OCI-M2 (cell line): ENCODE measurements at regions not wholly inside any gene's neighbourhood (a gene's known extent, or its start where the extent isn't known, plus 50 kb on each side); places are given as distances from the start of the nearest gene placed in this dataset.
"Not testable (repeated sequence)": the region's sequence is repeated elsewhere in the genome, so short reads cannot be mapped to it uniquely, and the experiment has no call there.

Experiments
- DNase-seq: peaks from one replicate; lab custom pipeline; 2025; ENCODE audit not compliant: unreplicated experiment; lab: John Stamatoyannopoulos, UW

DNA sequence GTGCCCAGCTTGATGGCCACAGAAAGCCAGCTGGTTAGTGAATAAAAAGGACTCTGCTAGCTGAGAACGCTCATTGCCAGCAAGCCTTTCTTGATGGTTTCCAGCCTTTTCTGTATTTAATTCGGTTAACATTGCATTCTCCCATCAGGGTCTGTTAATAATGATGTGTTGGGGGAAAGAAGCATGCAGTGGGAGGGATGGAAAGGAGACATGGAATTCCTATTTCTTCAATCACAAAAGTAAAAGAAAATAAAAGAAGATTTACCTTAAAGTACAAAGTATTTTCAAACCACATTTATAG is 141.9 kb upstream of the RBBP8 start:
- DNase-seq, result no peak

DNA sequence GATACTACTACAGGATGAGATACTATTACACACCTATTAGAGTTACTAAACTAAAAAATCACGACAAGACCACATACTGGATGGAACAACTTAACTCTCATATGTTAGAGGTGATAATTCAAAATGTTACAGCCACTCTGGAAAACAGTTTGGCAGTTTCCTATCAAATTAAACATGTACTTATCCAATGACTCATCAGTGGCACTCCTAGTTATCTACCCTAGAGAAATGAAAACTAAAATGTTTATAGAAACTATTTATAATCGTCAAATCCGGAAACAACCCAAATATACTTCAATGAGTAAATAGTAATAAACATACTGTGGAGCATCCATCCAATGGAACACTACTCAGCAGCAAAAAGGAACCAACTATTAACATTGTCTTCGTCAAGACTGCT is 137.0 kb upstream of the RBBP8 start:
- DNase-seq, result no peak

- DNase-seq, result no peak
Measured at GRCh38 chr18:22800551-22800951, 132.6 kb upstream of the RBBP8 start.

GRCh38 chr18:22813648-22814328 is 119.3 kb upstream of the RBBP8 start:
- no peak for DNase-seq

DNA sequence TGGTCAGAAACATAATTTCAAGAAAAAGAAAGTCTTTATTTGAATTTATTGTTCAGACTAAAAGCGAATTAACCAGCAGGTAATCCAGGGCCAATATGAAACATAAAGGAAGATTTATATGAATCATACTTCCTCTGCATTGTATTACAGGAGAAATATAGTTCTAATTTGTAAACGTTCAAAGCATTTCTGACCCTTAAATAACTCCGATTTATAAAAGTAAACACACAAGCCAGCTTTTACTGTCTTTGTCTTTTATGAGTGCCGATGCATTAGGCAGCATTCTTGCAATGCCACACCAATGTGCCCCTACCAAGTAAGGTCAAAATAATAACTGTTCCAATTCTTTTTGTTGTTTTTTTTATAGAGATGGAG is 118.8 kb upstream of the RBBP8 start:
- DNase-seq, result no peak

GRCh38 chr18:22816266-22817176 is 116.6 kb upstream of the RBBP8 start:
- DNase-seq, result no peak

DNA sequence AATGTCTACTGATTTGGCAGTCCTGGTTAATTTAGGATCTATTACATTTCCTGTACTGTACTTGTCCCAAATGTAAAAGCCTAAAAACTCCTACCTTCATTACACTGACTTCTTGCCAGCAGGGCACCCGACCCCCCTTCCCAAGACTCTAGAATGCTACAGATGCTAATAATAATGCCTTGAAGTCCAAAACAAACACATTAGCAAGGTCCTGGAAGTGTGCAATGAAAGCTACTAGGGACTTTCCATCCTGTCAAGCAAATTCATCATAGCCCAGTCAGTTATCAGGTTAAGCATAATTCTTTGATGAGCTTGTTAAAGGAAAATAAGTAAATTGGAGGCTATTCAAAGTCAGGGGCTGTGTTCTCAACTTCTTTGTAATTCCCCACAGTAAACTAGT is 115.3 kb upstream of the RBBP8 start:
- DNase-seq, result no peak

GRCh38 chr18:22822024-22822423 is 111.1 kb upstream of the RBBP8 start:
- DNase-seq, result no peak

DNA sequence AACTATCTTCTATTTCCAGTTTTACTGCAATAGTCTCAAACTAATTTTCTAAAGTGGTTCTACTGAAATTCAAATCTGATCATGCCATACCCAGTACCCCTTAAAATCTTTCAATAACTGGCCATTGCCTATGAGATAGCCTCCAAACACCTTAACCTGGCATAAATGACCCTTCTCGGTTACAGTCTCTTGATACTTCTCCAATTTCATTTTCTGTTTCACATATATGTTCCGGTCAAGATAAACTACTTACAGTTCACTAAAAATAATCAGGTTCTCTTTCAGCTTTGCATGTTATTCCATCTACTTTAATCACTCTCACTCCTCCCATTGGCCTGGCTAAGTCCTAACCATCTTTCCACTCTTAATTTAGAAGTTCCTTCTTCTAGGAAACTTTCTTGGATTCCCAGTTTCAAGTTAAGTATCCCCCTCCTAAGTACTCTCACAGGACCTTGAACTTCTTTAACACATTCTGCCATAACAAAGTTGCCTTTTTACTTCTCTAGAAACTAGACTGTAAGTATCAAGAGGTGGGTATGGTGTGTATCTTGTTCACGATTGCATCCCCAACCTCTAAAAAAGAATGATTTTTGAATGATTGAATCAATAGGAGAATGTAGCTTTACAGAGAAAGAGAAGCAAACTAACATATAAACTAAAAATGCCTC is 110.2 kb upstream of the RBBP8 start:
- no peak for DNase-seq

GRCh38 chr18:22826726-22827125 is 106.4 kb upstream of the RBBP8 start:
- no peak for DNase-seq

GRCh38 chr18:22827216-22827615 is 105.9 kb upstream of the RBBP8 start:
- no peak for DNase-seq

DNA sequence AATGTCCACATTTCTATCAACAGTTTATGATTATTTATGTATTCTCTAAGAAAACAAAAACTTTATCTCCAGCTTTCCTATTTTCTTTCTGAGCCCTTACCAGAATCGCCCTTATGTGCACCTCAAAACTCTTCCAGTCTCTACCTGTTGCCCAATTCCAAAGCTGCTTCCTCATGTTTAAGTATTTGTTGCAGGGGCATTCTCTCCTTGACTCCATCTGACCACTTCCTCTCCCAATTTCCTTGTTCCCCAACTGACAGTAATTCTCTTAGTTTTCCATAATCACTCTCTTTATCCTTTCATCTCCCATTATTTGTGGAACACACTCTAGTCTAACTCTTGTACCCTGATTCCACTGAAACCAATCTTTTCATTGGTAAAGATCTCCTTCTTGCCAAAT is 105.4 kb upstream of the RBBP8 start:
- no peak for DNase-seq

DNA sequence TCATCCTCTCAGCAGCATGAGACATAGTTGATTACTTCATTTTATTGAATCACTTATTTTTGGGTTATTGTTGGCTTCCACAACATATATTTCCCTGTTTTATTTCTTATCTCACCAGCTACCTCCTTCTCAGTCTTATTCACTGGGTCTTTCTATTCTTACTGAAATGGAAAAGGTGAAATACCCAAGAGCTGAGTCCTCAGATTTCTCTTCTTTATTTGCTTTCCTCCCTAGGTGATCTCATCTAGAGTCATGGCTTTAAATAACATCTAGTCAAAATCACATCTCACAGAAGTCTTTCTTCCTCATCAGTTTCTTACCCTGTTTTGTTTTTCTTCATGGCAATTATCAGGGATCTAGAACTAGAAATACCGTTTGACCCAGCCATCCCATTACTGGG is 105.0 kb upstream of the RBBP8 start:
- DNase-seq, result no peak

- DNase-seq, result not testable (repeated sequence)
Measured at GRCh38 chr18:22828583-22828982, 104.5 kb upstream of the RBBP8 start.

DNA sequence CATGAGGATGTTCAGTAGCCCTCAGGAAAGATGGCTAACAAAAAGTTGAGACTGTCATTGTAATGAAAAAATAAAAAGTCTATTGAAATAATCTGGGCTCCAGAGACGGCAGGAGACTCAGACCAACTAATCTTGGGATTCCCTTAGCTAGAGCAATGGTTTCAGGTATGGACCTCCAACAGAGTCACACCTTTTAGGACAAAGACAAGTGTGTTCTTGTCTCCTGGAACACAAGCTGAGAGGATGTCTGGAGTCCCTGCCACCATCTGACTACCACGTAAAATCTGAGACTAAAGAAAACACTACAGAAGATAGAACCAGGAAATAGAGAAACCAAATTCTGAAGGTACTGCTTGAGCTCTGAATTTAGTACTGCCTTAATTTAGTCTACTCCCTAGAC is 103.3 kb upstream of the RBBP8 start:
- DNase-seq, result no peak

DNA sequence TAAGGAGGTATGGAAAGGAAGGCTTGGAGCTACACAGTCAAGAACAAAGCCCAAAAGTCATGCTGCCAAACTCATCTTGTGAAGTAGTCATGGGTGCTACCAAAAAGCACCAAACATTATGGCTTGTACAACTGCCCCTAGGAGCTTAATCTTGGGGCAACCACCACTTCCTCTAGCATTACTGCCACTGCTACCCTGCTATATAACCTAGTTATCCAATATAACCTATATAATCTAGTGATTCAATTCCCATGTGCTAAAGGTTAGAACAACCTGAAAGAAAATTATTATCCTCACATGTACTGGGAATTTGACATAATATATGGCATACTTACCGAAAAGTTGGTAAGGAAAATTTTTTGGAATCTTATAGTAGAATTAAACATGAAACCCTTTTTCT is 102.6 kb upstream of the RBBP8 start:
- DNase-seq, result no peak

GRCh38 chr18:22831441-22831904 is 101.7 kb upstream of the RBBP8 start:
- no peak for DNase-seq

- no peak for DNase-seq
Measured at GRCh38 chr18:22836932-22837331, 96.2 kb upstream of the RBBP8 start.

GRCh38 chr18:22838221-22838620 is 94.9 kb upstream of the RBBP8 start:
- DNase-seq, result no peak

DNA sequence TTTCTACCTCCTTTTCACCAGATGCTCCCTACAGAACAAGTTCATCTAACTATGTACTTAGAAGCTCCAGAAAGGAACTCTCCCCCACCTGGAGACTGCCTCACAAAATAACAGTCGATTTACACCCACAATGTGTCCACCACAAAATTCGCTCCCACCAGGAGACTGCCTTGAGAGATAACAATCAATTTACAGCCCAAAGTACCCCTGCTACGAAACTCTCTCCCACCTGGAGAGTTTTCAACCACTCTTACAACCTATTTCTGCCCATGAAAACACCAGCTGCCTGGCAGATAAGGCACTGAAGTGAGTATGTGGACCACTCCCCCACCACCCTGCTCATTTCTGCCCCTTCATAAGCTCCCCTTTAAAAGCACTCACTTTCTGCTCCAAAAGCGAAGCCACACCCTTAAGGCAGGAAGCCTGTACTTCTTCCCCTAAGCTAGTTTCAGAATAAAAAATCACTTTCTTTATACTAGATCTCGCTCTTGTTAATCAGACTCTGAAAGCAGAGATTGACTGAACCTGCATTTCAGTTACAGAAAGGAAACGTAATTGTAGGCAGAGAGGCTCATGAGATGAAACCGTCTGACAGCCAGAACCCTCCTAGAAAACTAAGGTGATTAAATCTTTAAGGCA is 94.4 kb upstream of the RBBP8 start:
- DNase-seq, result no peak

- DNase-seq, result no peak
Measured at GRCh38 chr18:22839340-22839821, 93.7 kb upstream of the RBBP8 start.
